Duodenal mucosa (tissue), 2 donors: ENCODE measurements at regions not wholly inside any gene's neighbourhood (a gene's known extent, or its start where the extent isn't known, plus 50 kb on each side); places are given as distances from the start of the nearest gene placed in this dataset.

Experiments
- H3K27ac ChIP-seq: one replicate; pipeline ENCODE4 v1.7.0; 2013; ENCODE audit warnings: low read depth, low read length
- H3K27me3 ChIP-seq, 2 donors: one replicate each; pipeline ENCODE4 v1.7.0; 2013; ENCODE audit warnings: low read length in 2 of 2, control low read depth in 1 of 2; ENCODE audit not compliant: insufficient read depth in 2 of 2, control insufficient read depth in 1 of 2
- H3K36me3 ChIP-seq, 2 donors: one replicate each; pipeline ENCODE4 v1.7.0; 2013; ENCODE audit warnings: low read length in 2 of 2, control low read depth in 1 of 2; ENCODE audit not compliant: insufficient read depth in 2 of 2, control insufficient read depth in 1 of 2
- H3K4me1 ChIP-seq, 2 donors: one replicate each; pipeline ENCODE4 v1.7.0; 2013; ENCODE audit warnings: low read length in 2 of 2, control low read depth in 1 of 2; ENCODE audit not compliant: insufficient read depth in 2 of 2, control insufficient read depth in 1 of 2
- H3K4me3 ChIP-seq, 2 donors: one replicate each; pipeline ENCODE4 v1.7.0; 2013; ENCODE audit warnings: low read length in 2 of 2, low read depth in 1 of 2
- H3K9ac ChIP-seq, 2 donors: one replicate each; pipeline ENCODE4 v1.7.0; 2013; ENCODE audit warnings: low read length in 2 of 2, low read depth in 1 of 2
- H3K9me3 ChIP-seq, 2 donors: one replicate each; pipeline ENCODE4 v1.7.0; 2013; ENCODE audit warnings: low read length in 2 of 2, control low read depth in 1 of 2; ENCODE audit not compliant: control insufficient read depth in 1 of 2

DNA sequence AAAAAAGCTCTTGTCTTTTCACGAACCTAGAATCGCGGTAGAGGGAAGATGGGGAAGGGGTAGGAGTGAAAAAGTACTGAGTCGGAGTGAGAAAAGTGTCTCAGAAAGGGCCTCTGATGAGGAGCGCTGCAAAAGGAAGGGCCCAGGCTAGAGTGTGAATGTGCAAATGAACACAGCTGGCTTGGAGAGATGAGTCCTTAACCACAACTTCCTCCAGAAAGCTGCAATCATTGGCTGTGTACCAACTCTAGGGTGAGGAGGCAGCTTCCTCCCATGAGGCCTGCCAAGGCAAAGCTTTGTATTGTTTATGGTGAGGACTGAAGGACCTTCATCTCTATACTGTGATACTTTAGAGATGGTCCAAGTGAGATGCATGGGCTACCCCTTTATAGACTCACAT is 566.9 kb upstream of the ANO5 start:
- Histone ChIP-seq H3K9me3 (no peaks in the 10 kb centered on the region), H3K4me3 (no peak overlapping the region)

DNA sequence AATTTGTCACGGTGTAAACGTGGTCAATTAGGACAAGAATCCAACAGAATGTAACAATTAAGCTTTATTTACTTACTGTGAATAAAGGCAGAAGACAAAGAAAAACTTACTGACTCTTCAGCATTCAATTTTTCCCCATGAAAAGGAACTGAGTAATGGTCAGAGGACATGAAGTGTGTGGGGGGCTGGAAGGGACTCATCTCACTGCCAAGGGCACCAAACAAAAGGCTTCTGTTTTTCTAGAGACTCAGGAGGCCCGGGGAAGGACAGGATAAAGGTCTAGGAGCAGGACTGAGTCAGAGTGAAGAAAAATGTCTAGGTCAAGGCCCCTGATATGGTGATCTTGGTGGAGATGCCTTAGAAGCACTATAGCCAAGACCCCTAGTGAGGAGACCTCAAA is 564.2 kb upstream of the ANO5 start:
- Histone ChIP-seq H3K36me3 (no peaks in the 10 kb centered on the region), H3K27me3 (no peaks in the 10 kb centered on the region), H3K4me3 (no peak overlapping the region)

More for the DNA sequence above, 566.9 kb upstream of the ANO5 start:
- Histone ChIP-seq H3K27ac (no peak overlapping the region), H3K36me3 (no peaks in the 10 kb centered on the region), H3K27me3 (no peaks in the 10 kb centered on the region), H3K4me1 (no peaks in the 10 kb centered on the region), H3K9ac (no peak overlapping the region)

DNA sequence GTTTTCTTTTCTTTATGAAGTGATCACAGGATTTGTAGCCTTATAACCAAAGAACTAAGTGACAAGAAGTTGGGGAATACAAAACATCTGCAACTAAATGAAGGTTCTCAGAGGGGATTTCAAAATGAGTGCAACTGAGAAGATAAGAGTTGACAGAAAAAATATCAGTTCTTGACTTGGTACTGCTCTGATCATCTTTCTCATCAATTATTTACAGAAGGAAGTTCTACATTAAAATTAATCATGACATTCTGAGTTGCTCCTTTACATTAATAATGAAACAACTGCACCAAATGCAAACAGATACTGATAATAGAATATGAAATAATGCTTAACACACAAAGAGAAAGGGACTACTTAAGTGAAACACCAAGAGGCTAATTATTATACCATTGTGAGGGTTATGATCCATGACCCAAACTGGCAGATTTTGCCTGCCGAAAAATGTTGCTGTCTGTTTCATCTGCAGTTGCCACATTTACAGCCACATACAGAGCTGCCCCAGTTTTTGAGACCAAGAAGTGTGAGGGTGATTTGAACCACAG is 561.9 kb upstream of the ANO5 start:
- no peaks in the 10 kb centered on the region for H3K27me3 ChIP-seq
- no peaks in the 10 kb centered on the region for H3K9me3 ChIP-seq
- H3K27ac ChIP-seq: no peak overlapping the region
- no peak overlapping the region for H3K9ac ChIP-seq
- no peaks in the 10 kb centered on the region for H3K36me3 ChIP-seq
- H3K4me3 ChIP-seq: no peak overlapping the region
- H3K4me1 ChIP-seq: no peaks in the 10 kb centered on the region

More for the DNA sequence above, 564.2 kb upstream of the ANO5 start:
- H3K9me3 ChIP-seq: no peaks in the 10 kb centered on the region
- no peak overlapping the region for H3K27ac ChIP-seq
- no peaks in the 10 kb centered on the region for H3K4me1 ChIP-seq
- H3K9ac ChIP-seq: no peak overlapping the region

DNA sequence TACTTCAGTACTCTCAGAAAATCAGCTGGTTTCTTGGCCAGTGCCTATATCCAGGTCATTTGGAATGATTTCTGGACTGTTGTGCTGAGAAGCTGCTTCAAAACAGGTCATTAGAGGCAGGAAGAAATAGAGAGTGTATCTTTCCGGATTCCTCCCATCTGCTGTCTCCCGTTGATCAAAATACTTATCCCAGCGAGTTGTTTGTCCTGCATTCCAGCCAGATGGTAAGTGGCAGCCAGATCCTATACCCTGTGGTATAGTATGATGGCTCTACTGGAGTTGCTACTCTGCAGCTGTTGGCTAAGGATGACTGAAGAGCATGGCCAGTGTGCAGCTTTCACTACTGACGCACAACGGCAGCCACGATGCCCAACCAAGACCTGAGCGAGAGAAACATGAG is 560.9 kb upstream of the ANO5 start:
- no peaks in the 10 kb centered on the region for H3K9me3 ChIP-seq
- H3K27ac ChIP-seq: no peak overlapping the region
- H3K27me3 ChIP-seq: no peaks in the 10 kb centered on the region
- no peaks in the 10 kb centered on the region for H3K36me3 ChIP-seq
- H3K4me3 ChIP-seq: no peak overlapping the region
- no peaks in the 10 kb centered on the region for H3K4me1 ChIP-seq
- no peak overlapping the region for H3K9ac ChIP-seq

DNA sequence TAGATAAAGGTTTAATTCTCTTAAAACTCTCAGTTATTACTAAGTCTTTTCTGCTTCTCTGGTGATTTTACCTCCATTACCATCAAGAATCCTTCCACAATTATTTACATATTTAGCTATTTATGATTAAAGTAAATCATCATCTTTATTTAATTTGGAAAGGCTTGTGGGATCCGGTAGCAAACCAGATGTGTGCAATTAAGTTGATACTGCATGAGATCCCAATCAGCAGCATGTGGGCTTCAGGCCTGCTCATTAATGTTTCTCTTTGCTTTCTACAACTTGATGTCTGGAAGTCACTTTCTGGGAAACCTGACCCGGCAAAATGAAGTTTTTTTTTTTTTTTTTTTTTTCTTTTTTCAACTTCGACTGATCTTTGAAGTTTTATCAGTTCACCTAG is 558.4 kb upstream of the ANO5 start:
- Histone ChIP-seq H3K27ac (no peak overlapping the region), H3K4me3 (no peak overlapping the region), H3K9ac (no peak overlapping the region), H3K36me3 (no peaks in the 10 kb centered on the region), H3K9me3 (no peaks in the 10 kb centered on the region), H3K4me1 (no peaks in the 10 kb centered on the region), H3K27me3 (no peaks in the 10 kb centered on the region)

DNA sequence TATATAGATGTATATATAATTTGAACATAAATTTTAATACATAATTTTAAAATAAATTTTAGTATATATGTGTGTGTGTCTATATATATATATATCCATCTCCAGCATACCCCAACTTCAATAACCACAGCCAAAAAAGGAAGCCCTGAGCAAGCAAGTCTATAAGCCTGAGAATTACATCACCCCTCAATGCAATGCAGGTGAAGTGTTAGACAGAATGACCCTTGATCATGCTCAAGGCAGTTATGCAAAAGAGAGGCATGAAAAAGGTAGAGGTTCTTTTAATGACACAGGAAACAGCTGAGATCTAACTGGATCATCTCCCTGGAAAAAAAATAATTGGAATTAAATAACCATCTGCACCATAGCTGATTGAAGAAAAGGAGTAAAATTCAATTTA is 557.9 kb upstream of the ANO5 start:
- H3K27ac ChIP-seq: no peak overlapping the region
- H3K36me3 ChIP-seq: no peaks in the 10 kb centered on the region
- H3K9ac ChIP-seq: no peak overlapping the region
- no peaks in the 10 kb centered on the region for H3K4me1 ChIP-seq
- no peaks in the 10 kb centered on the region for H3K9me3 ChIP-seq
- no peaks in the 10 kb centered on the region for H3K27me3 ChIP-seq
- H3K4me3 ChIP-seq: no peak overlapping the region

DNA sequence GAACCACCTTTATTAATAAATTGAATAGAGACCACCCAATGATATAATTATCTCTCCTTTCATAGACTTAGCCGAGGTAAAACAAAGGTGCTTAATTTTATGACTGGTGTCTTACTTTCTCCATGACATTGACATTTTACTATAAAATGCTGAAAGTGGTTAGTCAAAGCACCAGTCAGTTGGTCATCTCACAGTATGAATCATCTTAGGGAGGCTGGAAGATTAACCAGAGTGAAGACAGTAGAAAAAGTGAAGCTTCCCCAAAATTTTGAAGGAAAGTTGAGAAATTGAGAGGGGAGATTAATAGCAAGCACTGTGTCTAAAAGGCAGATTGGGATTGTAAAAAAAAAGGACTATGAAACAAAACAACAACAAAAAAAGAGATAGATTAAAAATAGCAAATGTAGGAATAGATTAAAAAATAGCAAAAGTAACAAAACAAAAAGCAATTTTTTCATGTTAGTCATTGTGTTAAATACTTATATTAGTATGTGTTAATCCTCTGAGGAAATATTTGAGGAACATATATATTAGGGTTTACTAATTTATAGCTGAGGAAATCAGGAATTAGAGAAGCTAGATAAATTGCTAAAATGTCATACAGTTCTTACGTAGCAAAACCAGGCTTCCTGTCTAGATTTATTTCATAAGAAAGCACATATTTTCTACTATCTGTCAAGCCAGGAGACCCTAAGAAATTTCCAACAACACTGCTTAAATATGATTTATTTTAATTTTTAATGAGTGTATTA is 557.3 kb upstream of the ANO5 start:
- no peaks in the 10 kb centered on the region for H3K27me3 ChIP-seq
- H3K36me3 ChIP-seq: no peaks in the 10 kb centered on the region
- H3K4me3 ChIP-seq: no peak overlapping the region
- H3K9me3 ChIP-seq: no peaks in the 10 kb centered on the region
- no peak overlapping the region for H3K27ac ChIP-seq
- no peaks in the 10 kb centered on the region for H3K4me1 ChIP-seq
- H3K9ac ChIP-seq: no peak overlapping the region

DNA sequence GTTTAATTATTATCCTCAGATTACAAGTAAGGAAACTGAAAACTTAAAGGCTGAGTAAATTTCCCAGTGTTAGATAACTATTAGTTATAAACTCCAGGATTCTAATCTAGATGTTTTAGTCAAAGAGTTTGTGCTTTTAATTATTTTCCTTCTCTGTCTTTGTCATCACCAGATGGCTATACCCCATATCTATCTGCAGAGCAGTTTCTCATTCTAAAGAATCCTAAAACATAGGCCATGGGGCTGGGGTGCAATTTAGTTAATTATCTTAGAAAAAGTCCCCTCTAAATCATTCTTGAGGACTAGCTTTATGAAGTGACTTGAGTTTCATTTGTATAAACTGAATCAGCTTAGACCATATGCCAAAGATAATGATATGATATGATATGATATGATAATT is 556.3 kb upstream of the ANO5 start:
- Histone ChIP-seq H3K4me3 (no peak overlapping the region), H3K9me3 (no peaks in the 10 kb centered on the region), H3K27ac (no peak overlapping the region), H3K9ac (no peak overlapping the region), H3K4me1 (no peaks in the 10 kb centered on the region), H3K27me3 (no peaks in the 10 kb centered on the region), H3K36me3 (no peaks in the 10 kb centered on the region)

DNA sequence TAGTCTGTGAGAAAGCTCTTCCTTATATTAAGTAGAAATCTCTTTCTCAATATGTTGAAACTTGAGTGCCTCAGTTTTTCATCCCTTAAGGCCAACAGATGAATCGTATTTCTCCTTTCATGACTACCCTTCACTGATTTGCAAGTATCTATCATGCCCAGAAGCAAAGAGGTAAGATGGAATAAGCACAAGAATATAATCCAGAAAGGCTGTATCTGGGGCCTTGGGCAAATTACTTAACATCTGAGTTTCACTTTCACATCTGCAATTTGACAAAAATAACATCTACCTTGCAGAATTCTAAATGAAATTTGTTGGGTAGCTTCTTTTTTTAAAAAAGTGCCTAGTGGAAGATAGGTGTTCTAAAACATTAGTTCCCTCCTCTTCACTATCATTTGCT is 552.4 kb upstream of the ANO5 start:
- Histone ChIP-seq H3K27me3 (no peaks in the 10 kb centered on the region), H3K36me3 (no peaks in the 10 kb centered on the region), H3K27ac (no peak overlapping the region), H3K4me3 (no peak overlapping the region), H3K9me3 (no peaks in the 10 kb centered on the region), H3K9ac (no peak overlapping the region), H3K4me1 (no peaks in the 10 kb centered on the region)

DNA sequence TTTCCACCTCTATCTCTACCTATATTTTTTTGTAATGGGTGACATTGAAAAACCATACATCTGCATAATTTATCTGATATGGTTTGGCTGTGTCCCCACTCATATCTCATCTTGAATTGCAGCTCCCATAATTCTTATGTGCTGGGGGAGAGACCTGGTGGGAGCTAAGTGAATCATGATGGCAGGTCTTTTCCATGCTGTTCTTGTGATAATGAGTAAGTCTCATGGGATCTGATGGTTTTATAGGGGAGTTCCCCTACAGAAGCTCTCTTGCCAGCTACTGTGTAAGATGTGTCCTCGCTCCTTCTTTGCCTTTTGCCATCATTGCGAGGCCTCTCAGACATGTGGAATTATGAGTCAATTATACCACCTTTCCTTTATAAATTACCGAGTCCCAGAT is 551.0 kb upstream of the ANO5 start:
- no peaks in the 10 kb centered on the region for H3K9me3 ChIP-seq
- no peak overlapping the region for H3K9ac ChIP-seq
- H3K27ac ChIP-seq: no peak overlapping the region
- H3K4me1 ChIP-seq: no peaks in the 10 kb centered on the region
- no peaks in the 10 kb centered on the region for H3K36me3 ChIP-seq
- no peaks in the 10 kb centered on the region for H3K27me3 ChIP-seq
- H3K4me3 ChIP-seq: no peak overlapping the region
